K562 (cell line): ENCODE measurements at regions not wholly inside any gene's neighbourhood (a gene's known extent, or its start where the extent isn't known, plus 50 kb on each side); places are given as distances from the start of the nearest gene placed in this dataset.

Source experiments
- HNRNPL ChIP-seq: fragments of 200-400 bp; formaldehyde crosslinking; IDR thresholded peaks from 2 replicates; pipeline ENCODE4 v1.6.1; 2017; ENCODE audit warnings: low read depth, mild to moderate bottlenecking, low read length
- MTA3 ChIP-seq: fragments of 450-650 bp; formaldehyde crosslinking; IDR thresholded peaks from 2 replicates; pipeline ENCODE4 v1.6.1; 2017; ENCODE audit warnings: mild to moderate bottlenecking, borderline replicate concordance
- NFXL1 ChIP-seq: fragments of 450-650 bp; formaldehyde crosslinking; IDR thresholded peaks from 2 replicates; pipeline ENCODE4 v1.4.0; 2021; ENCODE audit warnings: mild to moderate bottlenecking
- ZNF140 ChIP-seq: fragments of 250-450 bp; sonication (Bioruptor Pico); IDR thresholded peaks from 2 replicates; pipeline ENCODE4 v1.8.0; 2021; ENCODE audit warnings: moderate library complexity, mild to moderate bottlenecking, inconsistent platforms

- no peak for TF ChIP-seq ZNF140 (CRISPR knock-in tag)
- no peak for TF ChIP-seq HNRNPL
- no peak for TF ChIP-seq NFXL1 (CRISPR knock-in tag)
- TF ChIP-seq MTA3 = no peak
Measured at GRCh38 chr7:72465521-72465920, 53.4 kb upstream of the CALN1 start.
